IMR-90 (cell line): ENCODE measurements at regions not wholly inside any gene's neighbourhood (a gene's known extent, or its start where the extent isn't known, plus 50 kb on each side); places are given as distances from the start of the nearest gene placed in this dataset.

Source experiments
- BHLHE40 ChIP-seq: fragments of 150-350 bp; IDR thresholded peaks from 2 replicates; pipeline ENCODE4 v1.6.1; 2016; ENCODE audit warnings: mild to moderate bottlenecking, low read depth, low read length
- CTCF ChIP-seq: conservative IDR thresholded peaks from 2 replicates; pipeline ENCODE4 v1.5.1; 2012; ENCODE audit warnings: mild to moderate bottlenecking, low read depth, low read length, improper control_type of control experiment
- ELK1 ChIP-seq: fragments of 150-350 bp; IDR thresholded peaks from 2 replicates; pipeline ENCODE4 v1.6.1; 2016; ENCODE audit warnings: low read depth, mild to moderate bottlenecking, low read length, moderate library complexity, borderline replicate concordance
- FOS ChIP-seq: fragments of 150-350 bp; IDR thresholded peaks from 2 replicates; pipeline ENCODE4 v1.6.1; 2016; ENCODE audit warnings: low read depth, low read length
- MAFK ChIP-seq: IDR thresholded peaks from 2 replicates; pipeline ENCODE4 v1.6.1; 2012; ENCODE audit warnings: low read depth, low read length, improper control_type of control experiment
- POLR2A ChIP-seq: IDR thresholded peaks from 2 replicates; pipeline ENCODE4 v1.6.1; 2012; ENCODE audit warnings: mild to moderate bottlenecking, low read depth, low read length
- RAD21 ChIP-seq: IDR thresholded peaks from 2 replicates; pipeline ENCODE4 v1.6.1; 2012; ENCODE audit warnings: low read length, improper control_type of control experiment
- RCOR1 ChIP-seq: IDR thresholded peaks from 2 replicates; pipeline ENCODE4 v1.6.1; 2012; ENCODE audit warnings: mild to moderate bottlenecking, low read length, improper control_type of control experiment; ENCODE audit not compliant: insufficient replicate concordance
- RFX5 ChIP-seq: IDR thresholded peaks from 2 replicates; pipeline ENCODE4 v1.8.0; 2012; ENCODE audit warnings: low read depth, mild to moderate bottlenecking, low read length, moderate library complexity
- TF ChIP-seq, protein P1 (sequence below): fragments of 150-350 bp; IDR thresholded peaks from 2 replicates; pipeline ENCODE4 v1.6.1; 2017; ENCODE audit warnings: mild to moderate bottlenecking, antibody characterized with exemption, low read length, low read depth

DNA sequence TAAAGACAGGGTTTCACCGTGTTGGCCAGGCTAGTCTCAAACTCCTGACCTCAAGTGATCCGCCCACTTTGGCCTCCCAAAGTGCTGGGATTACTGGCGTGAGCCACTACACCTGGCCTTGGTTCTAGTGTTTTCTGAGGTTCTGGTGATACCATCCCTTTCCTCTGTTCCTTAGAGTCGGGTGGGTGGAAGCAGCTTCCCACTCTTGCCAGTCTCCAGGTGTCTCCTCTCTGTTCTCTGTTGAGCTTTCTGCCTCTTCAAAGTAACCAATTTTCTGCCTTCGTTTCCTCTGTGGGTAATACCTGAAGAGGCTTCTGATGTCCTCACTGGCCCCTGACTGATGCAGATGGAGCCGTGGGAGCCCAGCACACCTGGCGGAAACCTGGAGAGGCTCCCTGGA, 53.4 kb upstream of the LHX5 start:
- no peak for TF ChIP-seq CTCF
- no peak for TF ChIP-seq POLR2A
- TF ChIP-seq, protein P1, sequence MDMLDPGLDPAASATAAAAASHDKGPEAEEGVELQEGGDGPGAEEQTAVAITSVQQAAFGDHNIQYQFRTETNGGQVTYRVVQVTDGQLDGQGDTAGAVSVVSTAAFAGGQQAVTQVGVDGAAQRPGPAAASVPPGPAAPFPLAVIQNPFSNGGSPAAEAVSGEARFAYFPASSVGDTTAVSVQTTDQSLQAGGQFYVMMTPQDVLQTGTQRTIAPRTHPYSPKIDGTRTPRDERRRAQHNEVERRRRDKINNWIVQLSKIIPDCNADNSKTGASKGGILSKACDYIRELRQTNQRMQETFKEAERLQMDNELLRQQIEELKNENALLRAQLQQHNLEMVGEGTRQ = no peak
- no peak for TF ChIP-seq RAD21
- no peak for TF ChIP-seq FOS
- TF ChIP-seq RCOR1 = no peak
- no peak for TF ChIP-seq MAFK
- TF ChIP-seq BHLHE40 = no peak
- TF ChIP-seq RFX5 = no peak
- TF ChIP-seq ELK1 = no peak
